ENCODE measurements at regions not wholly inside any gene's neighbourhood (a gene's known extent, or its start where the extent isn't known, plus 50 kb on each side); places are given as distances from the start of the nearest gene placed in this dataset.

GRCh38 chr4:153040677-153041076 lies 104.6 kb downstream of the FHDC1 start:
- no peaks in the 10 kb centered on the region for H3K4me1 ChIP-seq
- intact Hi-C loops (cut with DNase I) = no loop called here
- no peaks in the 10 kb centered on the region for H3K9me3 ChIP-seq
- no peak for DNase-seq
- no peaks in the 10 kb centered on the region for H3K36me3 ChIP-seq
- no peaks in the 10 kb centered on the region for H3K27me3 ChIP-seq
- TF ChIP-seq CTCF (IDR thresholded peaks at IDR 0.05) (no peak), POLR2A (IDR thresholded peaks at IDR 0.05) (no peak)
- WGBS, 2 donors = 74 to 87% methylated on average over 6 of the region's 6 CpGs
- H3K4me3 ChIP-seq (replicated peaks in 1 of 3) = no peak overlapping the region
- H3K27ac ChIP-seq = no peak overlapping the region

GRCh38 chr4:153044036-153044435 lies 107.9 kb downstream of the FHDC1 start:
- TF ChIP-seq CTCF (IDR thresholded peaks at IDR 0.05) = no peak
- TF ChIP-seq POLR2A (IDR thresholded peaks at IDR 0.05) = no peak
- Histone ChIP-seq H3K4me3 (replicated peaks in 1 of 3) (no peak overlapping the region), H3K36me3 (no peaks in the 10 kb centered on the region), H3K4me1 (no peaks in the 10 kb centered on the region), H3K27ac (no peak overlapping the region), H3K27me3 (no peaks in the 10 kb centered on the region), H3K9me3 (no peaks in the 10 kb centered on the region)
- intact Hi-C loops (cut with DNase I) = no loop called here
- DNase-seq = no peak
- WGBS, 2 donors = 92 to 97% methylated on average over 1 of the region's 1 CpG

- H3K27ac ChIP-seq = no peak overlapping the region
- TF ChIP-seq POLR2A (IDR thresholded peaks at IDR 0.05) (no peak), CTCF (IDR thresholded peaks at IDR 0.05) (no peak)
- intact Hi-C loops (cut with DNase I) = no loop called here
- H3K27me3 ChIP-seq = no peaks in the 10 kb centered on the region
- no peaks in the 10 kb centered on the region for H3K36me3 ChIP-seq
- H3K9me3 ChIP-seq = no peaks in the 10 kb centered on the region
- no peaks in the 10 kb centered on the region for H3K4me1 ChIP-seq
- no peak for DNase-seq
- WGBS, 2 donors = 80 to 84% methylated on average over 4 of the region's 4 CpGs
- no peak overlapping the region for H3K4me3 ChIP-seq (replicated peaks in 1 of 3)
Measured at GRCh38 chr4:153045111-153045982, 109.2 kb downstream of the FHDC1 start.

GRCh38 chr4:153058671-153059060 lies 122.5 kb downstream of the FHDC1 start:
- intact Hi-C loops (cut with DNase I) = no loop called here

More at GRCh38 chr4:153058671-153059060, 122.5 kb downstream of the FHDC1 start:
- Histone ChIP-seq H3K27me3 (no peaks in the 10 kb centered on the region), H3K4me1 (no peaks in the 10 kb centered on the region), H3K9me3 (no peaks in the 10 kb centered on the region), H3K27ac (no peak overlapping the region), H3K36me3 (no peaks in the 10 kb centered on the region), H3K4me3 (replicated peaks in 1 of 3) (no peak overlapping the region)
- TF ChIP-seq CTCF (IDR thresholded peaks at IDR 0.05) (no peak), POLR2A (IDR thresholded peaks at IDR 0.05) (no peak)
- 87 to 90% methylated on average over 3 of the region's 3 CpGs for WGBS, 2 donors
- no peak for DNase-seq

All from thyroid gland (tissue), 4 donors.